ENCODE measurements at regions not wholly inside any gene's neighbourhood (a gene's known extent, or its start where the extent isn't known, plus 50 kb on each side); places are given as distances from the start of the nearest gene placed in this dataset.
"Not testable (repeated sequence)": the region's sequence is repeated elsewhere in the genome, so short reads cannot be mapped to it uniquely, and the experiment has no call there.

GRCh38 chr1:199095628-199096027 is 456.8 kb downstream of the PTPRC start:
- not testable (repeated sequence) for TF ChIP-seq POLR2A (IDR thresholded peaks at IDR 0.05; ENCODE audit: low read depth, low read length); POLR2AphosphoS5 (IDR thresholded peaks at IDR 0.05; ENCODE audit: low read depth, low read length); TAF1 (IDR thresholded peaks at IDR 0.05; ENCODE audit: low read depth, low read length); SPI1 (IDR thresholded peaks at IDR 0.05; ENCODE audit: low read depth, low read length); PAX5 (IDR thresholded peaks at IDR 0.05; ENCODE audit: insufficient read depth, low read length, severe bottlenecking); POU2F2 (IDR thresholded peaks at IDR 0.05; ENCODE audit: low read depth, low read length)
